ENCODE measurements at regions not wholly inside any gene's neighbourhood (a gene's known extent, or its start where the extent isn't known, plus 50 kb on each side); places are given as distances from the start of the nearest gene placed in this dataset.
"Not testable (repeated sequence)": the region's sequence is repeated elsewhere in the genome, so short reads cannot be mapped to it uniquely, and the experiment has no call there.

DNA sequence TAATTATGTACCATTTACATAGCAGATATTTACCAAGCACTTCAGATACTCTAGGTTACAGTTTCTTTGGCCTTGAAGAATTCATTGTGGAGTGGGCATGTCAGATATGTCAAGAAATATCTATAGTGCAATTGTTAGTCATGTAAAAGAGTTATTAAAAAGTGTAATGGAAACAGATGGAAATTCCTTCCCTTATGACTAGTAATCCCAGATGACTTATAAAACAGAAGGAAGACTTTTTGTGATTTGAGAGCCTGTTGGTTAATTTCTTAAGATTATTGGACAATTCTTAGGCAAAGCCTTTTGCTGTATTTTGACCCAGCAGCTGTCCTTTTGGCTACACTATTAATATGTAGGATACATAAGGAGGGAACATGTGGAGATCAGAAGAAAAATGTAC lies 708.9 kb upstream of the NECTIN3 start:
- Mint-ChIP-seq H3K36me3 (no peaks in the 10 kb centered on the region), H3K9me3 (no peaks in the 10 kb centered on the region), H3K4me1 (ENCODE audit: unreplicated experiment) (no peaks in the 10 kb centered on the region), H3K27me3 (no peaks in the 10 kb centered on the region), H3K4me3 (no peak overlapping the region), H3K27ac (no peak overlapping the region)
- TF ChIP-seq, protein P1, sequence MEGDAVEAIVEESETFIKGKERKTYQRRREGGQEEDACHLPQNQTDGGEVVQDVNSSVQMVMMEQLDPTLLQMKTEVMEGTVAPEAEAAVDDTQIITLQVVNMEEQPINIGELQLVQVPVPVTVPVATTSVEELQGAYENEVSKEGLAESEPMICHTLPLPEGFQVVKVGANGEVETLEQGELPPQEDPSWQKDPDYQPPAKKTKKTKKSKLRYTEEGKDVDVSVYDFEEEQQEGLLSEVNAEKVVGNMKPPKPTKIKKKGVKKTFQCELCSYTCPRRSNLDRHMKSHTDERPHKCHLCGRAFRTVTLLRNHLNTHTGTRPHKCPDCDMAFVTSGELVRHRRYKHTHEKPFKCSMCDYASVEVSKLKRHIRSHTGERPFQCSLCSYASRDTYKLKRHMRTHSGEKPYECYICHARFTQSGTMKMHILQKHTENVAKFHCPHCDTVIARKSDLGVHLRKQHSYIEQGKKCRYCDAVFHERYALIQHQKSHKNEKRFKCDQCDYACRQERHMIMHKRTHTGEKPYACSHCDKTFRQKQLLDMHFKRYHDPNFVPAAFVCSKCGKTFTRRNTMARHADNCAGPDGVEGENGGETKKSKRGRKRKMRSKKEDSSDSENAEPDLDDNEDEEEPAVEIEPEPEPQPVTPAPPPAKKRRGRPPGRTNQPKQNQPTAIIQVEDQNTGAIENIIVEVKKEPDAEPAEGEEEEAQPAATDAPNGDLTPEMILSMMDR (conservative IDR thresholded peaks at IDR 0.05) = no peak
- DNase-seq (ENCODE audit: extremely low spot score, unreplicated experiment) = no peak

DNA sequence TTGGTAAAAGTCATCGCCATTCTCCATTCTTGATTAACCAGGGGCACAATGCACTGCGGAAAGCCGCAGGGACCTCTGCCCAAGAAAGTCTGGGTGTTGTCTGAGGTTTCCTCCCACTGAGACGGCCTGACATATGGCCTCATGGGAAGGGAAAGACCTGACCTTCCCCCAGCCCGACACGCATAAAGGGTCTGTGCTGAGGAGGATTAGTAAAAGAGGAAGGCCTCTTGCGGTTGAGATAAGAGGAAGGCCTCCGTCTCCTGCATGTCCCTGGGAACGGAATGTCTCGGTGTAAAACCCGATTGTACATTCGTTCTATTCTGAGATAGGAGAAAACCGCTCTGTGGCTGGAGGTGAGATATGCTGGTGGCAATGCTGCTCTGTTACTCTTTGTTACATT lies 704.3 kb upstream of the NECTIN3 start:
- not testable (repeated sequence) for H3K27ac Mint-ChIP-seq; H3K36me3 Mint-ChIP-seq; H3K27me3 Mint-ChIP-seq; DNase-seq (ENCODE audit: extremely low spot score, unreplicated experiment); H3K4me3 Mint-ChIP-seq; H3K4me1 Mint-ChIP-seq (ENCODE audit: unreplicated experiment); H3K9me3 Mint-ChIP-seq

DNA sequence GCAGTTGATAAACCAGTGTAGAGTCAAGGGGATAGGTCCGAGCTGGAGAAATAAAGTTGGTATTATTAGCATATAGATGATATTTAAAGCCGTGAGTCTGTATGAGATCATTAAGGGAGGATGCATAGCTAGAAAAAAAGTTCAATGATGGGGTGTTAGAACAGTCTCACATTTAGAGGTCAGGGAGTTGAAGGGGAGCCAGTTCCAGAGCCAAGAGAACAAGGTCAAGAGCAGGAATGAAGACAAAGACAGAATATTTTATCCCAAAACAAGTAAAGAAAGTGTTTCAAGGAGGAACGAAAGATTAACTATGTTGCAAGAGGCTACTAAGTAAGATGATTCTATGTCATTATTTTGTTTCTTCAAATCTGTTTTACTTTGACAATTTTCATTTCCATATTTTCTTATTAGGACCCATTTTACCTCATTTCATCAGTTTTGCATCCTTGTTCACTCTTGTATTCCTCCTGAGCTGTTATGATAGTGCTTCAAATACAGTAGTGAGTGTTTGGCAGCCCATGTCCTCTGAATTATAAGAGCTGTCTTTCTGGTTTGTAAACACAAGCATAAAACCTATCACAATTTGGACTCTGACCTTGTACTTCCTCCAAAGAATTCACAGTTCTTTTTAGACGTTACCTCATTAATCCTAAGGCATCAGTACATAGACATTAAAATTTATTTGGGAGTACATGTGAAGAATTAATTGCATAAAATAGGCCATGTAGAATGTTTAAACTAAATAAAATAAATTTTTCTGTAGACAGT lies 695.7 kb upstream of the NECTIN3 start:
- Mint-ChIP-seq H3K4me3 (no peak overlapping the region), H3K9me3 (peaks cover 4% of the 10 kb centered on the region), H3K4me1 (ENCODE audit: unreplicated experiment) (no peaks in the 10 kb centered on the region), H3K27ac (no peak overlapping the region), H3K27me3 (no peaks in the 10 kb centered on the region), H3K36me3 (no peaks in the 10 kb centered on the region)
- DNase-seq (ENCODE audit: extremely low spot score, unreplicated experiment) = no peak
- TF ChIP-seq, protein P1 (conservative IDR thresholded peaks at IDR 0.05) = no peak

DNA sequence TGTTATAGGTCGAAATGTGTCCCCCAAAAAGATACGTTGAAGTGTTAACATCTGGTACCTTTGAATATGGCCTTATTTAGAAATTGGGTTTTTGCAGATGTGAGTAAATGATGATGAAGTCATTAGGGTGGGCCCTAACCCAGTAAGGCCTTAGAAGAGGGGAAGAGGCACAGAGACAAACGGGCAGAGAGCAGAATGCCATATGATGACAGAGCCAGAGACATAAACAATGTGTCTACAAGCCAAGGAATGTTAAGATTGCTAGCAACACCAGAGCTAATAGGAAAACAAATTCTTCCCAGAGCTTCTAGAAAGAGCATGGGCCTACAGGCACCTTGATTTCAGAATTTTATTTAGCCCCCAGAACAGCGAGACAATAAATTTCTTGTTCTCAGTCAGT lies 693.1 kb upstream of the NECTIN3 start:
- Mint-ChIP-seq H3K4me3 (no peak overlapping the region), H3K9me3 (no peaks in the 10 kb centered on the region), H3K36me3 (no peaks in the 10 kb centered on the region), H3K4me1 (ENCODE audit: unreplicated experiment) (no peaks in the 10 kb centered on the region), H3K27me3 (no peaks in the 10 kb centered on the region), H3K27ac (no peak overlapping the region)
- TF ChIP-seq, protein P1 (conservative IDR thresholded peaks at IDR 0.05) = no peak
- no peak for DNase-seq (ENCODE audit: extremely low spot score, unreplicated experiment)

DNA sequence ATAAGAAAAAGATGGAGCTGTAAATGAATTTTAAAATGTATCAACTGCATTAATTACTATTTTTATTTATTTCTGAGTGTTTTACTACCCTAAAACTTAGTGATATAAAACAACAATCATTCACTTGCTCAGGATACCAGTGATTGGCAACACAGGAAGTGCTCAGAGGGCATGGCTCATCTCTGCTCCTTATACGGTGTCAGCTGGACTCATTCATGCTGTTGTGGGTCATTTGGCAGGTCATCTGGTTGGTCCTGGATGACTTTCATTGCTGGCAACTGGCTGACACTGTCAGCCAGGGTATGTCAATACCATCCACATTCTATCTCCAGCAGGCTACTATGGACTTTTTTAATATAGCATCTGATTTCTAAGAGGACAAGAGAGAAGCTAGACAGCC lies 689.6 kb upstream of the NECTIN3 start:
- H3K36me3 Mint-ChIP-seq = no peaks in the 10 kb centered on the region
- no peaks in the 10 kb centered on the region for H3K9me3 Mint-ChIP-seq
- H3K27me3 Mint-ChIP-seq = no peaks in the 10 kb centered on the region
- H3K4me3 Mint-ChIP-seq = no peak overlapping the region
- TF ChIP-seq, protein P1 (conservative IDR thresholded peaks at IDR 0.05) = no peak
- no peaks in the 10 kb centered on the region for H3K4me1 Mint-ChIP-seq (ENCODE audit: unreplicated experiment)
- no peak overlapping the region for H3K27ac Mint-ChIP-seq
- no peak for DNase-seq (ENCODE audit: extremely low spot score, unreplicated experiment)

DNA sequence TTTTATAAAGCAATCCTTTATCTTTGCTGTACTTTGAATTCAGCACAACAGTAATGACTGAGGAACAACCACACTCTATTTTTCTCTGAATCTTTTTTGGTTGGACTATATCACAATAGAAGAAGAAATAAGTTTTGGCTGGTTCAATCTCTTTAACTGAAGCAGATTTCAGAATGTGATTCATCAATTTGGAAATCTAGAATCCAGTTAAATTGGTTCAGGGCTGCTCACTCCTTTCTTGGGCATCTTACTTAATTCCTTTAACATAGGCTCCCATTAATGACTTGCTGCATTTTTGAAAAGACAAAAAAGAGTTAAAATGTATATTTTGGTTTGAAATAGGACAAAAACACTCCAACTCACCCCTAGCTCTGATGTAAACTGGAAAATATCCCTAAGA lies 688.3 kb upstream of the NECTIN3 start:
- no peak overlapping the region for H3K27ac Mint-ChIP-seq
- no peak for DNase-seq (ENCODE audit: extremely low spot score, unreplicated experiment)
- no peaks in the 10 kb centered on the region for H3K36me3 Mint-ChIP-seq
- H3K27me3 Mint-ChIP-seq = no peaks in the 10 kb centered on the region
- TF ChIP-seq, protein P1 (conservative IDR thresholded peaks at IDR 0.05) = no peak
- no peaks in the 10 kb centered on the region for H3K4me1 Mint-ChIP-seq (ENCODE audit: unreplicated experiment)
- no peak overlapping the region for H3K4me3 Mint-ChIP-seq
- H3K9me3 Mint-ChIP-seq = no peaks in the 10 kb centered on the region
